Dermis microvascular lymphatic vessel endothelial cell (primary cell): ENCODE measurements at regions not wholly inside any gene's neighbourhood (a gene's known extent, or its start where the extent isn't known, plus 50 kb on each side); places are given as distances from the start of the nearest gene placed in this dataset.
"Not testable (repeated sequence)": the region's sequence is repeated elsewhere in the genome, so short reads cannot be mapped to it uniquely, and the experiment has no call there.

Source experiments
- DNase-seq, 2 donors: peaks; one replicate each; pipeline versions ENCODE4 v3.0.0 to v3.0.0-alpha.2; 2010; ENCODE audit warnings: low read depth in 2 of 2

- DNase-seq, result no peak
These were observed 61.5 kb upstream of the UNC93A start for GRCh38 chr6:167229586-167229985.

GRCh38 chr6:167230288-167230687 is 60.8 kb upstream of the UNC93A start:
- no peak for DNase-seq

DNA sequence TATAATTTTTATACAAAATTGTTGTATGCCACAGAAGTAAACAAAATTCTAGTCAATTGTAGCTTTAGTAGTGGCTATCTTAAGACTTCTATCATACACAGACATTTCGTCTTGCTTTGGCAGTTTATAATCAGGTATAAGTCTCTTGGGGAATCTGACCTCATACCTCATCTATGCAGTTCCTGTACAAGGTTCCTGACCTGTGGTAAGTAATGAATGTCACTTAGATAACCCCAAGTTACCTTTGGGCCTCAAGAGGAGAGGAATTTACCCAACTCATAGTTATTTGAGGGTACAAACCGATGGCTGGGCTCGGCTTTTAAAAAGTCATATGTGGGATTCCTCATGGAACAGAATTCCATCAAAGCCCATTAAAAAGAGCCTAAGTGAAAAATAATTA is 58.8 kb upstream of the UNC93A start:
- DNase-seq, result no peak

- DNase-seq, result no peak
These were observed 57.6 kb upstream of the UNC93A start for GRCh38 chr6:167233490-167233889.

DNA sequence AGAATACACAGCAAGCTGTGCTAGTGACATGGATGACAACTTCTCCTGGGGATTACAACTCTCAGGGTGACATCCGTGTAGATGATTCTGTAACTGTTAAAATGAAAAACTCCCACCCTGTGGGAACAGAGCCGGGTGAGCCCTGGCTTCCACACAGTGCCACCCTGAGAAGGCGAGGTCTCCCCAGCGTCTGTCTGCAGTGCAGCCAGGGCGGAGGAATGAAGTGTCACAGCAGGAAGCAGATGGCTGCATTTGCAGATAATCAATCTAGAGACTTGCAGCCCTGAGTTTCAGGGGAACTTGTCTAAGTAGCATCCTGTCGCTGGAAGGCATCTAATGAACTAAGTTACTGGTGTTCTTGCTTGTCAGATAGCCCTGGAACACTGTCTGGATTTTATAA is 56.5 kb upstream of the UNC93A start:
- DNase-seq, result not testable (repeated sequence)

GRCh38 chr6:167235005-167235404 is 56.1 kb upstream of the UNC93A start:
- DNase-seq, result no peak

DNA sequence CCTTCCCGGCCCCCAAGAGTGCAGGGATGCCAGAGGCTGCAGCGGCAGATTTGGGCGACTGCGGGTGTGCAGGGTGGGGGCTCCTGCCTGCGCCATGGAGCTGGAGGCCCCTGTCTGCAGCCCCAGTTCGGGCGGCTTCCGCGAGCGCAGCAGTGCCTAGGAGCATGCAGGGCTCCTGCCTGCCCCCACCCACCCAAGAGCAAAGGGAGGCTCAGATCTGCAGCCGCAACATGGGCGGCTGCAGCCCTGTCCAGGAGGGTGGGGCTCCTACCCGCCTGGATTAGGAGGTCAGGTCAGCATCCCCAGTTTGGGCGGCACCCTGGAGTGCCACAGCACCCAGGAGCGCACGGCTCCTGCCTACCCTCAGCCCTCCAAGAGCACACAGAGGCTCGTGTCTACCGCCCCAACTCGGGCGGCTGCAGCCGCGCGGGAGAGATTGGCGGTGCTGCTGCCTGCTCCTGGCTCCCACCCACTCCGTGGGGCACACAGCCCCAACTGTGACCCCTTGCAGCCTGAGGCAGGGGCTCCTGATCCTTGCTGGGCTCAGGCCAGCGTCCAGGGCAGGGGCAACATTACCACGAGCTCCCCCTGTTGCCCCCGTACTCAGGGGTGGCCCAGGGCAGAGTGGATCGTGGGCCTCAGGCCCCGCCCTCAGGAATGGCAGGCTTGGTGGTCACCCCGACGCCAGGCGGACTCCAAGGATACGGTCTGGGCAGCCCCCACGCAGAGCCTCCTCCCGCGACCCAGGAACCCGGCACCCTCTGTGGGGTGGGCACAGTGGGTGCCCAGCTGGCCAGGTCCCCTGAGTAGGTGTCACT is 55.5 kb upstream of the UNC93A start:
- no peak for DNase-seq

DNA sequence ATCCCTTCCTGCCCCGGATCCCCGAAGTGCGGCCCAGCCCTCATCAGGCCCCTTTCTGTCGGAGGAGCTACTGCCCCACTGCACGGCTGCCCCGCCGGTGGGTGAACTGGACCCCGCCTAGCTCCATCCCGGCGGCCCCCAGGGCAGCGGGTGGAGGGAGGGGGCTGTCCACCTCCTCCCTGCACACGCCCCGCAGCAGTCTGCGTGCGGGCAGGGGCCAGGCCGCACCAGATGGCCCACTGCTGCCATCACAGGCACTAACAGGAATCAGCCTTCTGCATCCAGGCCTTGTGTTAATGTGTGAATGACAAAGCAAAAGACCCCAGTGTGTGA is 54.9 kb upstream of the UNC93A start:
- DNase-seq, result no peak

DNA sequence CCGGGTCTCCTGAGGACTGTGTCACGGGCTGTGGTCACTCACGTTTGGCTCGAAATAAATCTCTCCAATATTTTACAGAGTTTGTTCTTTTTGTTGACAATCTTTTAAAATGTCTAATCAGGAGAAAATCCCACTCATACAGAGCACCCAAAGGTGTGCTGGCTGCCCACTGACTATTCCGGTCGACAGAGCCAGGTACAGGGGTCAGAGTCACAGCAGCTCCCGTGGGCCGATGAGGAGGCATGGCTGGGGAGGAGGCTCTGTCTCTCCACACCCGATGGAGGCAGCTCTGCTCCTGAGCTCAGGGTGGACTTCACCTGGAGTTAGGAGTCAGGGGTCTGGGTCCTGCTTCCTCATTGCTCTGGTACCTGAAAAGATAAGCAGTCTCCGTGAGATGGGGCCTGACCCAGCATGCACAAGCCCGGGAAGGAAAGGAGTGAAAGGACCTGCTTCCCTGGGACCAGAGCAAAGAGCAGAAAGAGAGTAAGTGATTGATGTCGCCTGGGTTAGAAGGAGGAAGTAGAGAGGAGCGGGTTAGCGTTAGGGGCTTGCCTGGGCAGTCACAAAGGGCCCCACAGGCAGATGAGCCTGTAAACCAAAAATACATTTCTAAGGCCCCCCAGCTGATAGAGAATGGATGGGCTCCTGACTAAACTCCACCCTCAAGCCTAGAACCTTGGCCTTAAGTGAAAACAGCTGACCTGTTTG is 53.5 kb upstream of the UNC93A start:
- no peak for DNase-seq

DNA sequence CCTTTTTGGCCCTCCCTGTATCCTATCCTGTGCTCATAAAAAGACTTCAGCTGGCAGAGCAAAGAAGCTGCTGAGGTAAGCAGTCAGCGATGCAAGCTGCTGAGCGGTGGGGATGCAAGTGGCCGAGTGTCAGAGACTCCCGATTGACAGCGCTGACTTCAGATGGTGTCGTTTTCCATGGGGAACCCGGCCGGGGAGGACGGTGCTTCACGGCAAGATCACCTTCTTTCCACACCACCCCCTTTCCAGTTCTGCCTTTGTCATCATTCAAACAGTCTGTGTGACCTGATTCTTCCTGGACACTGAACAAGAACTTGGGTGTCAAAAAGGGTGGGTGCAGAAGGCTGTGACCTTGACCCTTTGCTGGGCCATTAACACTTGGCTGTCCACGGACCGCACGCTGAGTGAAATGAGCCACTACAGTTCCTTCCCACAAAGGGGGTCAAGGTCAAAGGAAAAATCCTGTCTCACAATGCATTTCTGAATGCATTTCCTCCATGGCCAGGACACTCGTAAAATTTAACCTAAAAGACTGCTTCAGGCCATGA is 52.9 kb upstream of the UNC93A start:
- DNase-seq, result no peak

- DNase-seq, result no peak
These were observed 52.2 kb upstream of the UNC93A start for GRCh38 chr6:167238694-167239467.

DNA sequence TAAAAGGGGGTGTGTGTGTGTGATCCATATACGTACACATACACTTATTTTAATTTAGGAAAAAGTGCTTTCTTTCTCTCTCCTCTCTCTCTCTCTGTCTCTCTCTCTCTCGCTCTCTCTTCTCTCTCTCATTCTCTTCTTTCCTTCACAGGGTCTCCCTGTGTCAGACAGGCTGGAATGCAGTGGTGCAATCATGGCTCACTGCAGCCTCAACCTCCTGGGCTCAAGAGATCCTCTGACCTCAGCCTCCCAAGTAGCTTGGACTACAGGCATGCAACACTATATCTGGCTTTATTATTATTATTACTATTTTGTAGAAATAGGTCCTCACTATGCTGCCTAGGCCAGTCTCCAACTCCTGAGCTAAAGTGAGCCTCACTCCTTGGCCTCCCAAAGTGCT is 51.6 kb upstream of the UNC93A start:
- DNase-seq, result not testable (repeated sequence)

- no peak for DNase-seq
These were observed 51.0 kb upstream of the UNC93A start for GRCh38 chr6:167240034-167240541.
